HG03575 (cell line): ENCODE measurements at regions not wholly inside any gene's neighbourhood (a gene's known extent, or its start where the extent isn't known, plus 50 kb on each side); places are given as distances from the start of the nearest gene placed in this dataset.

Source experiments
- ATAC-seq: cut with Tn5 transposase; IDR thresholded peaks from one replicate; pipeline ENCODE4 v1.9.1; 2021; ENCODE audit not compliant: unreplicated experiment, insufficient number of reproducible peaks, low FRiP score; ENCODE audit errors: extremely low read depth

DNA sequence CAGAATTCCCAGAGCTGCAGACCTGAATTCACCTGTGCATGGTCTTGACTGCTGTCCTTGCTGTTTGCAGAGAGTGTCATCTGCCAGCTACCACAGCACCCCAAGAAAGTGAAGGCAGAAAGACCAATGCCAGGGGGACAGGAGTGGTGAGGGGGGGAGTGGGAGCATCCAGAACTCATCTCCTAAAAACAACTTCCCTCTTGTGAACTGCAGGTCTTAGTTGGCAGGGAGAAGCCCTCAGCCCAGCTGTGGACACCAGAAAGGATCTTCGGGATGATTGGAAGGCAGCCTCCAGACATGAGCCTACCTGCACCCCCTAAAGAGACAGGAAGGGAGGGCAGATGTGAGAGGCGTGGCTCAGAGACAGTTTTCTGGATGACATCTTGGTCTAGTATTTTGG, 615.8 kb upstream of the MGMT start:
- no peak for ATAC-seq

DNA sequence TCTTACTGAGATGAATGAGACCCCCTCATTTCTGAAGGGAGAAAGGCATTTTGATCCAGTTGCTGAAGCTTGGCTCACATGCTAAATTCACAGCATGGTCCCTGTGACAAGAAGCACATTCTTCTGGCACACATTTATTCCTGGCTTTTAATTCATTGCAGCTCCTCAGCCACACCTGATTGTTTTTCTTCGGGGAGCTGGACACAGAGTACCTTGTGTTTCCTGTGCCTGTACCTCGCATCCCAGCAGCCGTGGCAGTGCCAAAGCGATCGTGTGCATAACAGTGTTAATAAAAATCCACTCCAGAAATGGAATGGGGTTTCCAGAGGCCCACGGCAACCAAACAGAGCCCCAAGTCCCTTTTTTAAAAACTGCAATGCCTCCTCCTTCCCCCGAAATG, 615.3 kb upstream of the MGMT start:
- ATAC-seq = no peak

DNA sequence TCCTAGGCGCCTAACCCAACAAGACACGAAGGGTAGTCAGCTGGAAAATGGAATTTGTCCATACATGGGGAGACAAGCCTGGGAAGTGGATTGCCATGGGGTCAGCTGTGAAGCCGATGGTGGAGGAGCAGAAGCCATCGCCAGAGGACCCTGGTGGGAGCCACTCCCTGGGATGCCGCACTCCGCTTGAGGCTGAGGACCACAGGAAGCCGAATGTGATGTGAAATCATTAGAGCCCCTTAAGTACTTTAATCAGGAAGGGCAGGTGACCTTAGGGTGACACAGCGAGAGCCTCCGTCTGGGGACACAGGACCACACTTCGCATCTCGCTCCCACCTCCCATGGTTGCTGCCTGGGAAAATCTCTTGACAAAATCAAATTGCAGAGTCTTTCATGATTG, 614.6 kb upstream of the MGMT start:
- no peak for ATAC-seq

DNA sequence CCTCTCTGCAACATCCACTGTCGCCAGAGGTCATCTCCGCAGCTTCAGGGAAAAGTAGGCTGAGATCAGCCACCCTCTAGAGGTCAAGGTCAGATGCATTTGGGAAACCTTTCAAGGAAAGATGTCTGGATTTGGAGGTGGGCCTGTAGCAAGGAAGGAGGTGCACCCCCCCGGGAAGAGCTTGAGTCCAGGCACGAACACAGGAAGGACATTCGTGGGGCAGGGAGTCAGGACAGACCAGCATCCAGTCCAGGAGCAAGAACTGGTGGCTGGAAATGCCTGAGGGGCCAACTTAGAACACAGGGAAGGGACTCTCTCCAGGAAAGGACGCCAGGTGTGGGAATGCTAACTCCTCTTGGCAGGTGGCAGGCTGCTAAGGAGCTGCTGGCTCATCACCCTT, 614.1 kb upstream of the MGMT start:
- ATAC-seq = no peak

DNA sequence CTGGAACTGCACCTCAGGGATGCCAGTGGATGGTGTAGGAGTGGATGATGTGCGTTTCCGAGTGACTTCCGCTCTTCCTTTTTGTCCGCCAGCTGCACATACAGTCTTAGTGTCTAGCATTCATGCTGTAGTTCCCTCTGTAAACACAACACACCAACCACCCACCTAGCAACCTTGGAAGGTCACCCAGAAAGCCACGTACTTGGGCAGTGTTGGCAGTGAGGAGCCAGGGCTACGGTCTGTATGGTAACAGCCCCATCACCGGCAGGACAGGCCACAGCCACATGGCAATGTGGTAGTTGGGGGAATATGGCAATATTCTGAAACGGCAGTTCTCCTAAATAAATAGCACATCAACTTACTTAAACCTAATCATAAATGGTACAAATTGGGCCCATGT, 613.5 kb upstream of the MGMT start:
- no peak for ATAC-seq

DNA sequence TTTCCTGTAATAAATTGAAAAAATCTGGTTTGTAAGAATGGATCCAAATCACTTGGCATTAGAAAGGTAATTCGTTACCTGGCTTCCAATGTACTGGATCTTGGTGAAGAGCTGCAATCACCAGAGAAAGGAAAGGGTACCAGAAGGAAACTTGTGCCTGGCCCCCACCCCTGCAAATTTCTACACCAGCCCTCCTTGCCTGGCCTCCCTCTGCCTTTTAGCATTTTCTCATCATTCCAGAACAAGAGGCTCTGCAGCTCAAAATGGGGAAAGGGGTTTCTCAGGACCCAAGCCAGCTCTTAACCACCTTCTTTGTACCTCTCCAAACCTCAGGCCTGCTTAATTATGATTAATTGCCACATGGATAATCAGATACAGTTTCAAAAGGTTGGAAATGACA, 612.8 kb upstream of the MGMT start:
- no peak for ATAC-seq

DNA sequence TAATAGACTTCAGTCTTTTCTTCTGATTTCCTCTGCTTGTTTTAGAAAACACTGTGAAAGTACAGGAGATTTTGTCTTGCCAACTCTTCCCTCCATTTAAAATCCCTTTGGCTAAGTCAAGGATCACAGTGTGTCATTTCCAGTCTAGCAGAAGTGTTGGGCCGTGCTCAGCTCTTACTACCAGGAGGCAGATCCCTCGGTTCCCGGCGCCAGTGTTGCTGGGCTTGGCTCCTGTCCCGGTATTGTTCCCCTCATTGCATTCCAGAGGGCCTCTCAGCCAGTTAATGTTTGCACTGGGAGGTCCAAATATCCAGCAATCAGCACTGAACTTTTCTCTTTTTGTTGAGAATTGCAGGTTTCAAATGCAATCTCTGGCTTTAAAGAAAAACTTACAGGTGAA, 612.1 kb upstream of the MGMT start:
- no peak for ATAC-seq

DNA sequence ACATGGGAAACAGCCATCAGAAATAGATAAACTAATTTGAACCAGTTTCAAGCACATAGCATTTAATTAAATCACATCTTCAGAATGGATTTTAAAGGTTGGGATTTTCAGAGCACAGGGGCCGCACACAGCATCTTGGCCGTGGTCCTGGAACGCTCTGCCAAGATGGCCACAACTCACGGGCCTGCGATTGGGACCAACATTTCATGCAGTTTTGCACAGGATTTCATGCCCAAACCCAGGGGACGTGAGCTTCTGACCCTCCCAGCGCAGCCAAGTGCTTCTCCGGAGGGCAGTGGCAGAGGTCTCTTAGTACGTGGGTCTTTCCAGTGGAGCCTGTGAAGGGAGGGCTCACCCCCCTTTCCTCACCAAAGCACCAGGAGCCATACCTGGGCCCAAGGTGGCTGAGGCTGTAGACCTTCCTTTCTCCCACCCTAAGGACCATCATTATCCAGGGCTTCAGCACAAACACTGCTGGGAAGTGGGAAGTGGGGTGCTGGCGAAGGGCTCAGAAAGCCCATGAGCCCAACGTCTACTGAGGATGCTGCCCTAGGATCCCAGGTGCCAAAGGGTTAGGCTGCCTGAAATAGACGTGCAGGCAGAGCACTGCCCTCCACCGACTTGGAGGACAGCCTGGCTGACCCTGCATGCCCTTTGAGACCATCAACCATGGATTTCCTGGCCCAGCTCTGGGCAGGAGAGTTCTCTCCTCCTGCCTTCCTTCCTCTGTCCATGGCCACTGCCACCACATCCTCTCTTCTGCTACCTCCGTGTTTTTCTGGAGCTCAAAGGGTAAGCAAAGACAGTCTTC, 611.2 kb upstream of the MGMT start:
- no peak for ATAC-seq

DNA sequence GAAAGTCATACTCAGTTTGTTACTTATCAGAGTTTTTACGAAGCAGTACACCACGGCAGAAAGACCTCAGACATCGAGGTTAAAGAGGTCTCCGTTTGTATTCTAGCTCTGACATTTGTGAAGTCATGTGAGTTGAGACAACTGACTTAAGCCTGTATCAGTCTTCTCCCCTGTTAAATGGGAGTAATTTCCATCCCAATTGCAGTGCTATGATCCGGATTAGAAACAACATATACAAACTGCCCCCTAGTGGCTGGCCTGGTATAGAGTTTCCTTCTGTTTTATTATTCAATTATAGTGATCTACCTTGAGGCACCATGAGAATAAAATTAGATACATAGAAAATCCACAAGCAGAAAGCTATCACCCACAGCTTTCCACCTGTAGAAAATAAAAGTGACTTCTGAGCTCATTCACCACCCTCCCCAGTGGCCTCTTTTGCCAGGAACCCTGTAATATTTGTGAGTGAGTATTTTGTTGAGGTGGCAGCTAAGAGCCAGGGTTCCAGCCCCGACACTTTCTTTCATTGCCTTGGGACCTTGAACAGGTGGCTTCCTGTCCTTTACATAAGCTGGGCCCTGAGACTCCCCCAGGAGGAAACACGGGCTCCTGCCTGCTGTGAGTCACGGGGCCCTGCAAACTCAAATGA, 607.2 kb upstream of the MGMT start:
- ATAC-seq = no peak

DNA sequence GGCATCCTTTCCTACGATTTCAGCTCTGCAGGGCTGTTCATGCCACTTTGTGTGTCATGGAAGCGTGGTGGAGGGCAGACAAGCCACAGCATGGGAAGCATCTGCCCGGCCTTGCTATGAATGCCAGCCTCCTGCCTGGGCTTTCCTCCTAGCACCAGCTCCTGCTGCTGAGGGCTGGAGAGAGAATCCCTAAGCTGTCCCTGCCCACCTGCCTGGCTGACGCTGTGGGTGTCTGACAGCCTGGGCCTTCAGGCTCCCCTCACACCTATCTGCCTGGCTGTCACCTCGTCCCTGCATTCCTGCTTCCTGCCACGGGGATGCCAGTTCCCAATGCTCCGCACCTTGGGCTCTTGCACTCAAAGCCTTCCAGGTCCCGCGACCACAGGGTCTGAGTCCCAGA, 606.5 kb upstream of the MGMT start:
- no peak for ATAC-seq

DNA sequence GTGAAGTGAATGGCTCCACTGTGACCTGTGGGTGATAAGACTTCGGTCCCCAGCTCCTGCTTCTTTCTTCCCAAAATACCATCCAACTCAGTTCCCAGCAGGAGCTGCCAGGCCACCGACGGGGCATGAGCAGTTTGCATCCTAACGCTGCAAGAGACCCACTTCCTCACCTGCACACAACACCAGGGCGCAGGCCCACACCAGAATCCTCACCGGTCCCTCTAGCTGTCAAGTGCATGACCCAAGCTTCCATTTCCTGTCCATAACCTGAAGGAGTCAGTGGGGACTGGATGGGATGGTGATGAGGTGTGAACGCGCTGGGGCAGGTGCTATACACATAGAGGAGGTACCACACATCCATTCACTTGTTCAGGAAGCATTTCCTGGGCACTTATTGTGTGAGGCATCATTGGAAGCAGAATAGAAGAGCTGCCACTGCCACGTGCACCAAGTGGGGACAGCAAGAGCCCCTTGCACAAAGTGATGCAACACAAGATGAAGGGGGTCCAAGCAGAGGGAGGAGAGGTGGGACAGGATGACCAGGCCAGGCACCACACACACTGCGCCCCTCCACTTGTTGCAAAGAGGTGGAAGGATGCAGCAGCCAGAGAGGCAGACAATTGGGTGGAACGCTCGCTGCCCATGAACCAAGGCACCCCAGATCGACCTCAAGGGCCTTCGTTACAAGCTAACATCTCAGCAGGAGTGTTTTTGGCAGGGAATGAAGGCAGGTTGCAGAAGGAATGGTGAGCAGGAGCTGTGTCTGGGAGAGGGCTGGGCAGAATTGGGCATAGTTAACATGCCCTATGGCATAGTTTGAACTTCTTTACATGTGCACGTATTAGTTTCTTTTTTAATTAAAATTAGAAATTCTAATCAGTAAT, 605.8 kb upstream of the MGMT start:
- no peak for ATAC-seq

DNA sequence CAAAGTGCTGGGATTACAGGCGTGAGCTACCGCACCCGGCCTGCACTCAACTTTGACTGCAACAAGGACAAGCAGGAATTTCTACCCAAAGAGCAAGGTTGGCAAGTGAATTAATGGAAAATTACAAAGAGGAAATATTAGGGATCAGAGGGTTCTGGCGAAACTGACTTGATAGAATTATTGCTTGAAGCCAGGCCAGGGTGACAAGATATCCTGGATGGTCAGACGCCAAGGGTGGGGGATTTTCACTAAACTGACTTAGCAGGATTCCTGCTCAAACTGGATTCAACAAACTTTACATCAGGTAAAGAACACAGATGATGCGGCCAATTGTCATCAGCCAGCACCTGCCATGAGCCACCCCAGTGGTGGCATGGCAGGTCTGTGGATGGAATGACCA, 603.6 kb upstream of the MGMT start:
- ATAC-seq = no peak

DNA sequence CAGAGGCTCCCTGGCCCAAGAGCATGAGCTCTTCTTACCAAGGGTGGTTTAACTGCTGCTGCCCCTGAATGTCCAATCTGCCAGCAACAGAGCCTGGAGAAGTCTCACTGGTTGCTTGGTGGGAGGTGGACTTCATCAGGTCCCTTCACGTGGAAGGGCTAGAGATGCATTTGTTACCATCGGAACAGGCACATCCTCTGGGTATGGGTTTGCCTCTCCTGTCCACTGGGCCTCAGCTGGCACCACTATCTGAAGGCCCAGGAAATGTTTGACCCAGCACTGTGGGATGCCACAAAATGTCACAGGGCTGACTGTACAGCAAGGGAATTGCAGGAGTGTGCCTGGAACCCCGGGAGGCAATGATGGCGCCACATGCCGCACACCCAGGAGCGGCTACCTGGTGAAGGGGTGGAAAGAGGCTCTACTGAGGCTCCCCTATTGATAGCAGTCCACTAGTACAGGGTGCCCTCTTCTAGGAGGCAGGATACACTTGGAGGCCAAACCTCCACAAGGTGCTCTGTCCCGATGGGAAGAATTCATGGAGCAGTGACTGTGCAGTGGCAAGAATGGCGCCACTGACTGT, 603.1 kb upstream of the MGMT start:
- no peak for ATAC-seq

DNA sequence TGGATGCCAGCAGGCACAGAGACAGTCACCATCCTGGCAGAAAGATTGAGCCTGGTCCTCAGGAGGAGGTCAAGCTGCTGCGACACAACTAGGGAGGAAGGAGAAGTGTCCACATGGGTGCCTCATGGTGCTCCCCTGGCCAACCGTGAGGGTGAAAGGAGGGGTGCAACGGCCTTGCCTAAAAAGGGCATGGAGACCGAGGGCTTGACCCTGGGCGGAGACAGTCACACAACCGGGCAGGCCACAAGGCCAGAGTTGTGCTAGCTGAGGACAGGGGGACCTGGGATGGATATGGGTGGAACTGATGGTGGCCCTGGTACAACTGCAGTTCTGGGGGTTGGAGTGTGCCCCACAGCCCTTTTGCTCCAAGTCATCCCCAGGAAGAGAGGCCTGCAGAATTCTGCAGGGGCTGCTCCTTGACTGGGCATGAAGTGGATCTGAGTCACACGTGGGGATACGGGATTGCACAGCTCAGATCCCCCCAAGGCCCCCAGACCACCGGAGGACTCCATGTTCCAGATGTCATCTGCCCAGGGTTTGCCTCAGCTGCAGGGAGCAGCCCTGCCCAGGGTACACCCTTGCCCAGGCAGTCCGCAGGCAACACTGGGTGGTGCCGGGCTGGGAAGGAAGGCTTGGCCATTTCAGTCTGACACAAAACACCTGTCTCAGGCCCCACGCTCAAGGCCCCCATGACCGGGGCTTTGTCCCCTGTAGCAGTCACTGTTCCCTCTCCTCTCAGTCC, 602.3 kb upstream of the MGMT start:
- ATAC-seq = no peak

DNA sequence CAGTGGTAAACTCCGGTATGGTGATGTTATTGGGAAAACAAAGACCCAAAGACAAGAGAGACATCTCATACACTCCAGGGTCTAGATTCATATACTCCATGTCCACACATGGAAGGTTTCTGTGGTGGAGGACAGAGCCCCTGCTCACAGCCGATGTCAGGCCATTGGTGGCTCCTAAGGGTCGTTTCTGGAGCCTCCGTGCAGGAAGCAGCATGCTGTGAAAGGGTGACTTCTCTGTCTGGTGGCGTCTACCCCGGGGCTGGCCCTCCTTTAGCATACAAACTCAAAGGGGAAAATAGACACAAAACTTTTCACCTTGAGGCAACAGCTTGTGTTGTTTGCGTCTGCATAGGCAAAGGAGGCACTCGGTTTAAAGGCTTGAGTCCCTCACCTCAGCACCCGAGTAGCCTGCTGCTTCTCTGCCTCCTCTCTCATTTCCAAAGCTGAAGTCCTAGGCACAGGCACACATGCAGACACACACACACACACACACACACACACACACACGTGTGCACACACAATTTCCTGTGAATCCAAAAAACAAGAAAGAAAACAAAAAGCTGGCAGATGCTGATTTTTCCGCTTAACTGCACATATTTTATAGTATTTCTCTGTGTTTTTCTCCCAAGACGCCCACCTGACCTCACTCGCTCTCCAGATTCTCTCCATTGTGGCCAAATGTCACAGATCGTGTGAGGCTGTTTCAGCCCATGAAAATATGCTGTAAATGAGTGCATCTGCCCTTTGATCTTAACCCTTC, 601.4 kb upstream of the MGMT start:
- ATAC-seq = no peak

DNA sequence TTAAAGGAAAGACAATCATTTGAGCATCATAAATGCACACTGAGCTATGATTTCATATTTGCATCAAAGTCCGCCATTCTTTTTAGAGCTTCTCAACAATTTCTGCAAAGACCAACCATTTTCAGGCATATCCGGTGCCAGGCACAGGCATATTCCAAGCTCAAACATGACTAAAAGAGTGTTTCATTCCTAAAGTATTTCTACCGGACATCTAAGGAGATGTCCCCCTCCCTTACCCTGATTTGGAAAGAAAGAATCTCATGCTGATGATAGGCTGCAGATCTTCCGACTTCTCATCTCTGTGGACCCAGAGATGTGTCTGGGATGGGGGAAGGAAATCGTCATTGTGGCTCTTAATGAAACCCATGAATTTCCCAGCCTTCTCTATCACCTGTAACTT, 600.5 kb upstream of the MGMT start:
- no peak for ATAC-seq

DNA sequence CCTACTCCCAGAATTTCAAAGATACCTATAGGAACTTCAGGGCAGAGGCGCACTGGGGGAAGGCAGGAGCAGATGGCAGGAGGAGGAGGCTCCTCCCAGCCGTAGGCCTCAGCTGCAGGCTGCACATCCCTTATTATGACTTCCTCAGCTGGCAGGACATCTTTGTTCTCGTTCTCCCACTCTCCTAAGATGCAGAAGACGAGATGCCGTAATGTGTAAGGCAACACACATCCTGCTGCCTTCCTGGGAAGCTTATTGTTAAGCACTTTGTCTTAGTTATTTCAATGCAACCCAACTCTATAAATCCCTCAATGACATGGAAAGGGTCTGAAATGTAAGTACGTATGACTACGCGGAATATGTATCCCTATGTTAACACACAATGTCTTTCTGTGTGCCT, 599.8 kb upstream of the MGMT start:
- ATAC-seq = no peak

DNA sequence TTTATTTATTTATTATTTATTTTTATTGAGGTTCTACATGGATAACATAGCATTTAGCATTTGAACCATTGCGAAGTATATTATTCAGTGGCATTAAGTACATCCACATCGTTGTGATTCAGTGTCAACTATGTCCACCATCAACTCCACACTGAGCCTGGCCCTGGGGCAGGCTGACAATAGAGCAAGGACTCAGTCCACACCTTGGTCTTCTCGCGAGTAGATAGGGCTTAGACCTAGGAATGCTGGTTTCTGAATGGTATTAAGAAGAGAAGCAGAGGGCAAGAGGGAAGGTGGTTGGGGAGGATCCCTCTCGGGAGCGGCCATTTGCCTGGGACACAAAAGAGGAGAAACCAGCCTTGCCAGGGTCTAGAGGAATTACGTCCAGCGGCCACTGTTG, 599.2 kb upstream of the MGMT start:
- no peak for ATAC-seq
